ENCODE measurements at regions not wholly inside any gene's neighbourhood (a gene's known extent, or its start where the extent isn't known, plus 50 kb on each side); places are given as distances from the start of the nearest gene placed in this dataset.
A peak's percentile ranks its signal among the peaks of the same experiment; 100 is the strongest.

GRCh38 chr2:129180124-129180716, 799.2 kb upstream of the RAB6C start (continued):
- TF ChIP-seq ARID4B (CRISPR knock-in tag; IDR thresholded peaks at IDR 0.05) (no peak), PTBP1 (IDR thresholded peaks at IDR 0.05; ENCODE audit: low read depth, low read length) (no peak), ZNF121 (CRISPR knock-in tag; conservative IDR thresholded peaks at IDR 0.05) (no peak), SMARCA5 (IDR thresholded peaks at IDR 0.05) (no peak), SLC30A9 (CRISPR knock-in tag; IDR thresholded peaks at IDR 0.05) (no peak), ZBTB12 (CRISPR knock-in tag; IDR thresholded peaks at IDR 0.05) (no peak), NFATC3 (IDR thresholded peaks at IDR 0.05) (peak; percentile 92), MGA (IDR thresholded peaks at IDR 0.05) (peak; percentile 60), EP400 (IDR thresholded peaks at IDR 0.05) (peak; percentile 32; the same call in 1 of the 2 replicates), SETDB1 (IDR thresholded peaks at IDR 0.05; ENCODE audit: low read length) (no peak), LARP7 (IDR thresholded peaks at IDR 0.05) (no peak), RAD51 (IDR thresholded peaks at IDR 0.05; ENCODE audit: borderline replicate concordance, low read depth) (peak; percentile 61), MEIS2 (IDR thresholded peaks at IDR 0.05; ENCODE audit: partially characterized antibody) (peak; percentile 9)
